C4-2B (cell line): ENCODE measurements at regions not wholly inside any gene's neighbourhood (a gene's known extent, or its start where the extent isn't known, plus 50 kb on each side); places are given as distances from the start of the nearest gene placed in this dataset.

ENCODE experiments used
- ZFX ChIP-seq: fragments of 450-650 bp; IDR thresholded peaks from 2 replicates; pipeline ENCODE4 v1.6.1; 2017
- TF ChIP-seq, protein P1 (sequence below): fragments of 450-650 bp; conservative IDR thresholded peaks from 2 replicates; pipeline ENCODE4 v1.5.1; 2017; ENCODE audit warnings: mild to moderate bottlenecking

DNA sequence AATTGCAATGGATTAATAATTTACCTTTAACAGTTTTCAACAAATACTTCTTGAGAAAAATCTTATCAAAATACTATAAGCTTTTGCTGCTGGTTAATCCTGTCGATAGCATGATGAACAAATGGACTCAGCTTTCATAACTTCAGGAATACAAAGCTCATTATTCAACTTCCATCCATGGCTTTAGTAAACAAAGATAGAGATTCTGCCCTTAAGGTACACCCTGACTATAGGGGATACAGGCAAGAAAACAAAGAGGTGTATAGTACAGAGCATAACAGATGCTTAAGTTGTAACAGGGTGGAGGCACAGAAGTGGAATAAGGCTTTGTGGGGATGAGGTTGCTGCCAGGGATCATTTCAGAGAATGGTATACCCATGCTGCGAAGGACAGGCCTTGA lies 57.0 kb upstream of the FOXN2 start:
- TF ChIP-seq, protein P1, sequence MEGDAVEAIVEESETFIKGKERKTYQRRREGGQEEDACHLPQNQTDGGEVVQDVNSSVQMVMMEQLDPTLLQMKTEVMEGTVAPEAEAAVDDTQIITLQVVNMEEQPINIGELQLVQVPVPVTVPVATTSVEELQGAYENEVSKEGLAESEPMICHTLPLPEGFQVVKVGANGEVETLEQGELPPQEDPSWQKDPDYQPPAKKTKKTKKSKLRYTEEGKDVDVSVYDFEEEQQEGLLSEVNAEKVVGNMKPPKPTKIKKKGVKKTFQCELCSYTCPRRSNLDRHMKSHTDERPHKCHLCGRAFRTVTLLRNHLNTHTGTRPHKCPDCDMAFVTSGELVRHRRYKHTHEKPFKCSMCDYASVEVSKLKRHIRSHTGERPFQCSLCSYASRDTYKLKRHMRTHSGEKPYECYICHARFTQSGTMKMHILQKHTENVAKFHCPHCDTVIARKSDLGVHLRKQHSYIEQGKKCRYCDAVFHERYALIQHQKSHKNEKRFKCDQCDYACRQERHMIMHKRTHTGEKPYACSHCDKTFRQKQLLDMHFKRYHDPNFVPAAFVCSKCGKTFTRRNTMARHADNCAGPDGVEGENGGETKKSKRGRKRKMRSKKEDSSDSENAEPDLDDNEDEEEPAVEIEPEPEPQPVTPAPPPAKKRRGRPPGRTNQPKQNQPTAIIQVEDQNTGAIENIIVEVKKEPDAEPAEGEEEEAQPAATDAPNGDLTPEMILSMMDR: no peak
- TF ChIP-seq ZFX: no peak
